ENCODE measurements at regions not wholly inside any gene's neighbourhood (a gene's known extent, or its start where the extent isn't known, plus 50 kb on each side); places are given as distances from the start of the nearest gene placed in this dataset.
"Not testable (repeated sequence)": the region's sequence is repeated elsewhere in the genome, so short reads cannot be mapped to it uniquely, and the experiment has no call there.

GRCh38 chr10:117492504-117492903, 50.0 kb upstream of the EMX2 start:
- in situ Hi-C loops (cut with MboI; ENCODE audit: low pct_unique_long_range_greater_than_20kb, low sequenced_read_pairs), result no loop called here
- DNase-seq, result no peak

DNA sequence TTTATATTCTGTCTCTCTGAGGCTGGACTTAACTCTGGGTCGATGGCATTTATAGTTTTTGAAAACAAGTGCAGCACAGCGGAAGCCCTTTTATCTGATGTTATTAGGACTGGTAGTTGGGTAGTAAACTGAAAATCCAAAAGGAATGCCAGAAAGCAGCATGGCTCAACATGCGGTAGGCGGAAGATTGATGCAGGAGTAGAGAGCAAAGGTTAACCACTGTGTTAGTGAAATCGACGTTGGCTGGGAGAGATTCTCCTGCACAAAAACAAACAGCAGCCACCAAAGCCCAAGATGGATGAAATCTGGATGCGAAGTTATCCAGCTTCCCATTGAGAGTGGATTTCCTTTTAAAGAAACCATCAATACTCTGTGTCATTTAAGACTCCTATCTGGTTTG, 54.5 kb upstream of the EMX2 start:
- no peak for DNase-seq
- in situ Hi-C loops (cut with MboI; ENCODE audit: low pct_unique_long_range_greater_than_20kb, low sequenced_read_pairs), result no loop called here

DNA sequence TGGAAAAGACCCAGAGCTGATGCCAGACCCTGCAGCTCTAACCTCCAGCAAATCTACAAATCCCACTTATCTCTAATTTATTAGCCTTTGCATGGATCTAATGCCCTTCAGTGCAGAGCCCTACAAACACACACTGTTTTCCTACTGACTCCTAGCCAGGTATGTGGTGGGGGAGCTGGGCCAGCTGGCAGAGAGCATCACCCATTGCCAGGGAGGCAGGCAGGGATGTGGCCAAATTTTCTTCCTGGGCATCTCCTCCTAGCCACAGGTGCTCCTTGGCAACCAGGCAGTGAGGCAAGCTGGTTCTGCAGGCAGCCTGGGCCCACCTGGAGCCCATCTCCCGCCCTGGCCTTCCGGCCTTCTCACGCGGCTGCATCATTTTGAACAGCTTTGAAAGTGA, 55.9 kb upstream of the EMX2 start:
- in situ Hi-C loops (cut with MboI; ENCODE audit: low pct_unique_long_range_greater_than_20kb, low sequenced_read_pairs), result no loop called here
- no peak for DNase-seq

DNA sequence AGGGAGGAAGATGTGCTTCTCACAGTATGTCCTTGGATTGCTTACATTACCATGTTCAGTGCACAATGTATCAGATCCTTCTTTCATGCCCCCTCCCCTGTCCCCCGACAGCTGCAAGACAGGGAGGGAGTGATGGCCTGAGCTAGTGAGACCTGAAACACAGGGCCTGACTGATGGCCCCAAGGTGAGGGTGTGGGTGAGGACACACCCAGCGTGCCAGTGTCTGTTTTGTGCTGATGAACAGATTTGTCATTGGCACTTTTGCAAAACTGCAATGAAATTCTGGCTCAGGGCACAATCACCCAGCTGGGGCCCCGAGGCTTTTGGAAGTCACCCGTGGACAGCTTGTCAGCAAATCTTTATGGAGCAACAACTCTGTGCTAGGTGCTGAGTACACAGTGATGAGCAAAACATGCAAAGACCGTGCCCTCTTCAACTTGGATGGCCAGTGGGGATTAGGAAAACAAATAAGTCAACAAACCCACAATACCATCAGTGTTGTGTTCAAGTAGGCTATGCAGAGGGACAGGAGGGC, 59.4 kb upstream of the EMX2 start:
- no peak for DNase-seq
- in situ Hi-C loops (cut with MboI; ENCODE audit: low pct_unique_long_range_greater_than_20kb, low sequenced_read_pairs), result no loop called here

DNA sequence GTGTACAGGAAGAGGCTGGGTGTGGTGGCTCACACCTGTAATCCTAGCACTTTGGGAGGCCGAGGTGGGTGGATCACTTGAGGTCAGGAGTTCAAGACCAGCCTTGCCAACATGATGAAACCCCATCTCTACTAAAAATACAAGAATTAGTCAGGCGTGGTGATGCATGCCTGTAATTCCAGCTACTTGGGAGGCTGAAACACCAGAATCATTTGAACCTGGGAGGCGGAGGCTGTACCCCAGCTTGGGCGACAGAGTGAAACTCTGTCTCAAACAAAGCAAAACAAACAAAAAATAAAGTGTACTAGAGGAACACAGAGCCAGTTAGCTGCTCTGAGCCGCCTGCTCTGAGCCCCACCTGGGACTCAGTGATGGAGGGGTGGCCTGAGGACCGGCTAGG, 61.5 kb upstream of the EMX2 start:
- DNase-seq; in situ Hi-C loops (cut with MboI; ENCODE audit: low pct_unique_long_range_greater_than_20kb, low sequenced_read_pairs): not testable (repeated sequence)

DNA sequence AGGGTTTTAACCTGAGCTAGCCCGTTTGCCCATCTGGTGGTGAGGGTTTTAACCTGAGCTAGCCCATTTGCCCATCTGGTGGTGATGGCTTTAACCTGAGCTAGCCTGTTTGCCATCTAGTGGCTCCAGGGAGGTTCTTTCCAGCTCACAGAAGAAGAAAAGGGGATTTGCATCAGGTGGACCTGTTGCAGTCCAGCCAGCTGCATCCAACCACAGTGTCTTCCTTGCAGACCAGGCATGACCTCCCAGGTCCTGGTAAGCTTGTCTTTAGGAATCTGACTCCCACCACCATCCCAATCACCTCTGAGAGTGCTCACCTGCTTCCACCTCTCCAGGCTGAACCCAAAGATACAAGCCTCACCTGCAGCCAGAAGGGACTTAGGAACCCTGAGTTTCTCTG, 62.4 kb upstream of the EMX2 start:
- no peak for DNase-seq
- in situ Hi-C loops (cut with MboI; ENCODE audit: low pct_unique_long_range_greater_than_20kb, low sequenced_read_pairs), result no loop called here

DNA sequence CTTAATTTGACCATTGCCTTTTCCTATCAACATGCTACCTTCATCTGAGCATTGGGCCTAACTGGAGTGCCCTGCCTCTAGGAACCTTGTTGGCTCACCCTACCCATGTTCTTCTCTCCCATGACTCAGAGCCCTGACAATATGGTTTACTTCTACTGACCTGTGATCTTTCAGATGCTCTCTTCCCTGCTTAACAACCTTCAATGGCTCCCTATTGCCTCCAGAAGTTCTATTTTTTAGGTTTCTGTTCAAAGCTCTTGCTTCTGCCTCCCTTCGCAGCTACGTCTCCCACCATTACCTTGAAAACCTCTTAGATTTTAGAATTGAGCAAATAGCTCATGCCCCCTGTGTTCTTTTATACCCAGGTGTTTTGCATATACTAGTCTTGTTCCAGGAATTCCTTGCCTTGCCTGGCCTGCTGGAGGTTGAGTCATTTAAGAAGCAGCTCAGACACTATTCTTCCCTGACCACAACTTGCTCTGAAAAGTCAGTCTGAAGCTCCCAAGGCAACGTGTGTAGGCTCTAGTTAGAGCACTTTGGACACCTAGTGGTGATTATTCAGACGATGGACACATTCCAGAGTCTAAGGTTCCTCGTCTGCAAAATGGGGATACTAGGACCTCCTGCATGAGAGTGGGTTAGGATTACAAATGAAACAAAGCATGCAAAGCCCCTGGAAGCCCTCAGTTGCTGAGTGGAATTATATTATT, 64.4 kb upstream of the EMX2 start:
- no peak for DNase-seq
- in situ Hi-C loops (cut with MboI; ENCODE audit: low pct_unique_long_range_greater_than_20kb, low sequenced_read_pairs), result no loop called here

- in situ Hi-C loops (cut with MboI; ENCODE audit: low pct_unique_long_range_greater_than_20kb, low sequenced_read_pairs), result no loop called here
- no peak for DNase-seq
Observed at GRCh38 chr10:117477211-117477947, 65.2 kb upstream of the EMX2 start.

GRCh38 chr10:117476716-117477115, 65.8 kb upstream of the EMX2 start:
- in situ Hi-C loops (cut with MboI; ENCODE audit: low pct_unique_long_range_greater_than_20kb, low sequenced_read_pairs), result no loop called here

DNA sequence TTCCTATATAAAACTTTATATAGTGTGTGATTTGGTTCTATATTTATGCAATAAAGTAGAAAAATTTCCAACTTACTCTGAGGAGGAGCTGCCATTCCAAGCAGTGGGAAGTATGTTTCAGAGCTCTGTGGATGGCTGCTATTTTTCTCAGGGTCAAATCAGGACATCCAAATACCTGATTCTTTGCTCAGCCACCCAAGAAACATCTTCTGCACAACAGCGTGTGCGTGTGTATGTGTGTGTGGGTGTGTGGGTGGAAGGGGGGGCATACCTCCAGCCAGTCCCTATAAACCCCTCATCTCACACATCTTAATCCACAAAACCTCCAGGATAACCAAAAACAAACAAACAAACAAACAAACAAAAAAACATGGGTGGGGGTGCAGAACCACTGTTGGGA, 66.3 kb upstream of the EMX2 start:
- no peak for DNase-seq
- in situ Hi-C loops (cut with MboI; ENCODE audit: low pct_unique_long_range_greater_than_20kb, low sequenced_read_pairs), result no loop called here

More at GRCh38 chr10:117476716-117477115, 65.8 kb upstream of the EMX2 start:
- no peak for DNase-seq

DNA sequence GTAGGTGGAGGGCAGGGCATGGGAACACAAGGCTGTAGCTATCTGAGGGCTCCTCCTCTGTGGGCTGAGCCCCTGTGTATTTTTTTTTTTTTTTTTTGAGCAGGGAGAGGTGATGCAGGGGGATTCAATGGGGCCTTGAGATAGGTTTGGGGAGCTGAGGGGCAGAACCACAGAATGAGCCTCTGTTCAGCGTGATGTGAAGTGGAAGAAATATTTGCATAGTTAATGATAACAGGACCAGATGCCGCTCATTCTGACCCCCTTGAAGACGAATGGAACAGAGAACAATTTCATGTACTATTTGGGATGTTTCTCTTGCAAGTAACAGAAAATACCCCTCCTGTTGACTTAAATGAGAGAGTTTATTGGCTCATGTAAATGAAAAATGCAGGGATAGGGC, 69.7 kb upstream of the EMX2 start:
- in situ Hi-C loops (cut with MboI; ENCODE audit: low pct_unique_long_range_greater_than_20kb, low sequenced_read_pairs), result no loop called here

DNA sequence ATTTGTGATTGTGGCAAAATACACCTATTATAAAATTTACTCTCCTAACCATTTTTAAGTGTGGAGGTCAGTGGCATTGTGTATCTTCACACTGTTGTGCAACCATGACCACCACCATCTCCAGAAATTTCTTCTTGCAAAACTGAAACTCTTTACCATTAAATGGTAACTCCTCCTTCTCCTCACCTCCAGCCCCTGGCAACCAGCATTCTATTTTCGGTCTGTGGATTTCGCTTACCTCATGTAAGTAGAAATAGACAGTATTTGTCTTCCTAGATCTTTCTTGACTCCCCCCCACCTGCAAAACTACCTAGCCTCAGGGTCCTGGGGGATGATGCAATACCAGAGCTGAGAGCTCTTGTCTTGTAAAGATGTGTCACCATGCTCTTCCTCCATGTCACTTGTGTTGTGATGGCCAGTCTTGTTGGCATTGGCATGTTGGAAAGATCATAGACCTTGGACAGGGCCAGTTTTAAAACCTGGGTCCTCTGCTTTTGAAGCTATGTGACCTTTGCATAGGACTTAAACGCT, 71.1 kb upstream of the EMX2 start:
- no peak for DNase-seq
- in situ Hi-C loops (cut with MboI; ENCODE audit: low pct_unique_long_range_greater_than_20kb, low sequenced_read_pairs), result no loop called here

More for the DNA sequence above, 69.7 kb upstream of the EMX2 start:
- no peak for DNase-seq

DNA sequence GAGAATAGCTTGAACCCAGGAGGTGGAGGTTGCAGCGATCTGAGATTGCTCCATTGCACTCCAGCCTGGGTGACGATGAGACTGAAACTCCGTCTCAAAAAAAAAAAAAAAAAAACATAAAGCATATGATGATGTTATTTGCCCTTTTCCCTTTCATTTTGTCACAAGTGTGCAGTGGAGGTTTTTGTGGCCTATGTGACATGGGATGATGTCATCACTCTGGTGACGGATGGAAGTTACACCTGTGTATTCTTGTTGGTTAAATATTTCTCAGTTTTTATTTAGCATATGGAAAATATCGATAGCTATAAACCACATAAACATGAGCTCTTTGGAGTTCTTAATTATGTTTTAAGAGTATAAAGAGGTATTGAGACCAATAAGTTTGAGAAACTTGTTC, 71.8 kb upstream of the EMX2 start:
- no peak for DNase-seq
- in situ Hi-C loops (cut with MboI; ENCODE audit: low pct_unique_long_range_greater_than_20kb, low sequenced_read_pairs), result no loop called here

DNA sequence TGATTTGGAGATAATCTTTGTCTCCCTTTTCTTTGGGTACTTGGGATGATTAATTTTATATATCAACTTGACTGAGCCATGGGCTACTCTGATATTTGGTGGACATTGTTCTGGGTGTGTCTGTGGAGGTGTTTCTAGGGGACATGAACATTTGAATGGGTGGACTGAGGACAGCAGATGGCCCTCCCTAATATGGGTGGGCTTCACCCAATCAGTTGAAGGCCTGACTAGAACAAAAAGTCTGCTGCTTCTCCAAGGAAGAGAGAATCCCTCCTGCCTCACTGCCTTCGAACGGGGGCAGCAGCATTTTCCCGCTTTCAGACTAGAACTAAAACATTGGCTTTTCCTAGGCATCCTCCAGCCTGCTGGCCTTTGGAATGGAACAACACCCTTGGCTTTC, 73.9 kb upstream of the EMX2 start:
- no peak for DNase-seq

DNA sequence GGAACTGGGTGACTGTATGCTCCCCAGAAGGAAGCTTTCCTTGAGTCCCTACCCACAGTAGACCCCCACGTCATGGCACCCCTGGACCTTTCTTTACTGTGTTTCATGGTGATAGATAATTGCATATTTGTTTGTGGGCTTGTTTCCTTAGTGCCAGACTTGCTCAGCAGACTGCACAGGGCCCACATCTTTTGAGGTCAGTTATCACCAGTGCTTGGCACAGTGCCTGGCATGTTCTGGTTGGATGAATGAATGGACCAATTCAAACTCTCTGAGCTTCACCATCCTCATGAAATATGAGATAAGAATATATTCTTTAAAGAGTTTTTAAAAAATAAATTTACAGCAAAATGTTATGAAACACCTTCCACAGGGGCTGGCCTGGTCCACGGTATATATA, 78.4 kb upstream of the EMX2 start:
- DNase-seq, result no peak
- in situ Hi-C loops (cut with MboI; ENCODE audit: low pct_unique_long_range_greater_than_20kb, low sequenced_read_pairs), result no loop called here

More for the DNA sequence above, 73.9 kb upstream of the EMX2 start:
- in situ Hi-C loops (cut with MboI; ENCODE audit: low pct_unique_long_range_greater_than_20kb, low sequenced_read_pairs), result no loop called here

DNA sequence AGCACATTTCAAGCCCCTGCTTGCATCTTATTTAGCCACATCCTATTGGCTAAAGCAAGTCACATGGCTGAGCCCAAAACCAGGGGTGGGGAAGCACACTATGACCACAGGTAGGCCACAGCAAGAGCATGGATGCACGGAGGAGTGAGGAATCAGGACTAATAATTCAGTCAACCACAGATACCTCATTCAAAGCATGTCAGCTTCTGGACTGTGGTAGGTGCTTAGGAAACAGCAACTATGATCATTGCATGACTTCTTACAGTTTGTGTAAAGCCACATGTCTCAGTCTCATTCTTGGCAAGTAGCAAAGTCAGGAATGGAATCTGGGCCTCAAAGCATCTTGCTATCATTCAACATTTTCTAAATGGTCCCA, 79.0 kb upstream of the EMX2 start:
- in situ Hi-C loops (cut with MboI; ENCODE audit: low pct_unique_long_range_greater_than_20kb, low sequenced_read_pairs), result no loop called here
- no peak for DNase-seq

DNA sequence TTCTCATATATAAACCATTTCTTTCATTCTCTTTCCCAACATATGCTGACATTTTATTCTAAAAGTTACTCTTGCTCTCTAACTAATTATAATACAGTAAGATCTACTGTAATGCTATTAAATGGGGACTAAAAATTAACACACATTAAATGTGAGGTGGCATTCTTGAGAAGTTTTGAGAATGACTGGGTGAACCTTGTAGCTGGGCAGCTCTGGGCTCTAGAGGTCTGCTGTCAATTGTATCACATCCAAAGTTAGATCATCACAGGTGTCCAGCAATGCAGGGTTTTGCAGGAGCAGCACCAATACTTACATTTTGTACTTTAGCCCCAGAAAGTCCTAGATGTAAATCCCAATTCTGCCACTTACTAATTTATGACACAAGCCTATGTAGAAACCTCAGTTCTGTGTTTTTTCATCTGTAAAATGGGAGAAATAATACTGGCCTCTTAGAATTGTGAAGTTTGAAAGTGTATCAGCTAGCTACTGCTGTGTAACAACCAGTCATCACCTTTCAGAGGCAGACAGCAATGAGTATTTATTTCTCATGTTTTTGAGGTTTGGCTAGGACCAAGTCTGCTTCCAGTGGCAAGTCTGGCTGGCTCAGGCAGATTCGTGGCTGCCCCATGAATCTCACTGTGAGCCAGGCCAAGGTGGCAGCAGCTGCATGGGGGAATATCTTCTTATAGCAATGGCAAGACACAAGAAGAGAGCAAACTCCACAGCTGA, 79.6 kb upstream of the EMX2 start:
- in situ Hi-C loops (cut with MboI; ENCODE audit: low pct_unique_long_range_greater_than_20kb, low sequenced_read_pairs), result no loop called here
- no peak for DNase-seq

GRCh38 chr10:117462424-117462792, 80.1 kb upstream of the EMX2 start:
- in situ Hi-C loops (cut with MboI; ENCODE audit: low pct_unique_long_range_greater_than_20kb, low sequenced_read_pairs), result no loop called here
- DNase-seq, result no peak

GRCh38 chr10:117461766-117462423, 80.7 kb upstream of the EMX2 start:
- in situ Hi-C loops (cut with MboI; ENCODE audit: low pct_unique_long_range_greater_than_20kb, low sequenced_read_pairs), result no loop called here
- DNase-seq, result no peak

All from KBM-7 (cell line).